ENCODE measurements at regions not wholly inside any gene's neighbourhood (a gene's known extent, or its start where the extent isn't known, plus 50 kb on each side); places are given as distances from the start of the nearest gene placed in this dataset.
"Not testable (repeated sequence)": the region's sequence is repeated elsewhere in the genome, so short reads cannot be mapped to it uniquely, and the experiment has no call there.

DNA sequence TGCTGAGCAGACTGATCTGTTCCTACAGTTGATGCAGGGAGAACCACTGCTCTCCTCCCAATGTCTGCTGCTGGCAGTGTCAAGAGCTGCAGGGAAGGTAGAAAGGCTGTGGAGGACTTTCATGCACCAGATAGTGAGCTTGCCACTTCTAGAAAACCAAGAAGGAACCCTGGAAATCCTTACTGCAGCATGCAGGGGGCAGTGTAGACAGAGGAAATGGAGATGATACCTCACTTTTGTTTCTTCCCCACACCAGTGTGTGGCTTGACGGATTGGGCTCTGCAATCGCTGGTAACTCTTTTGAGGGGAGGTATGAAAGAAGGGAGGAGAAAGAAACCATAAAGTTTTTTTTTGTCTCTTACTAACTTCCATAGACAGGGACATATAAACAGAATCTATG is 480.7 kb downstream of the DMAC1 start:
- Mint-ChIP-seq H3K36me3 (ENCODE audit: low read depth) (no peaks in the 10 kb centered on the region), H3K27ac (no peak overlapping the region), H3K9me3 (no peaks in the 10 kb centered on the region), H3K27me3 (ENCODE audit: low read depth) (peaks cover 6% of the 10 kb centered on the region), H3K4me3 (no peak overlapping the region), H3K4me1 (ENCODE audit: low read depth) (no peaks in the 10 kb centered on the region)
- intact Hi-C loops (cut with micrococcal nuclease), result no loop called here
- CTCF ChIA-PET, result interaction anchor here (0.6 to 0.7 kb wide), 2 partner anchors 19 to 30 kb away, joined by 3 read pairs; no protein-coding TSS in a partner anchor
- DNase-seq, result no peak

- H3K27ac Mint-ChIP-seq, result no peak overlapping the region
- CTCF ChIA-PET, result no interaction called here
- no peak overlapping the region for H3K4me3 Mint-ChIP-seq
- no peak for DNase-seq
- H3K36me3 Mint-ChIP-seq (ENCODE audit: low read depth), result peaks cover 7% of the 10 kb centered on the region
- peaks cover 13% of the 10 kb centered on the region for H3K9me3 Mint-ChIP-seq
- intact Hi-C loops (cut with micrococcal nuclease), result no loop called here
- H3K27me3 Mint-ChIP-seq (ENCODE audit: low read depth), result peaks cover 6% of the 10 kb centered on the region
- no peaks in the 10 kb centered on the region for H3K4me1 Mint-ChIP-seq (ENCODE audit: low read depth)
Observed at GRCh38 chr9:7316967-7317366, 482.6 kb downstream of the DMAC1 start.

- Mint-ChIP-seq H3K27me3 (ENCODE audit: low read depth) (peaks cover 6% of the 10 kb centered on the region), H3K4me1 (ENCODE audit: low read depth) (no peaks in the 10 kb centered on the region), H3K27ac (no peak overlapping the region), H3K9me3 (peaks cover 14% of the 10 kb centered on the region), H3K4me3 (no peak overlapping the region), H3K36me3 (ENCODE audit: low read depth) (peaks cover 7% of the 10 kb centered on the region)
- no peak for DNase-seq
- CTCF ChIA-PET, result no interaction called here
- intact Hi-C loops (cut with micrococcal nuclease), result no loop called here
Observed at GRCh38 chr9:7316166-7316795, 483.3 kb downstream of the DMAC1 start.

DNA sequence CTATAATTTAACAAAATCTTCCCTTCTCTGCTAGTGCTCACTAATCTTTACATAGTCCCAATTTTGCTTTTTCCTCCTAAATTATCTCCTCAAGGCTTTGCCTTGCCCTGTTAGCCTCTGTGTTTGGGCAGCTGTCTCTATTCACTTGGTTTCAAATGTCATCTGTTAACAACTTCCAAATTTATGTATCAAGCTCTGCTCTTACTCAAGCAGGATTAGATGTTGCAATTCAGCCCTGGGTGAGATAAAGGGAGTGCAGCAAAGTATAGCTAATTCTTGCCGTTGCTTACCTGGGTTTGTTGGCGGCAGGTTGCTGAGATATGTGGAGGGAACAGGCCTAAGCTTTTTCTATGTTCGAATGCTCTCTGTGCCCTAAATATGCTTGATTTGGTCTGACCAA is 483.8 kb downstream of the DMAC1 start:
- Mint-ChIP-seq H3K27me3 (ENCODE audit: low read depth) (peaks cover 6% of the 10 kb centered on the region), H3K27ac (no peak overlapping the region), H3K4me1 (ENCODE audit: low read depth) (no peaks in the 10 kb centered on the region), H3K4me3 (no peak overlapping the region), H3K9me3 (peaks cover 19% of the 10 kb centered on the region), H3K36me3 (ENCODE audit: low read depth) (peaks cover 7% of the 10 kb centered on the region)
- no peak for DNase-seq
- CTCF ChIA-PET, result no interaction called here
- intact Hi-C loops (cut with micrococcal nuclease), result no loop called here

DNA sequence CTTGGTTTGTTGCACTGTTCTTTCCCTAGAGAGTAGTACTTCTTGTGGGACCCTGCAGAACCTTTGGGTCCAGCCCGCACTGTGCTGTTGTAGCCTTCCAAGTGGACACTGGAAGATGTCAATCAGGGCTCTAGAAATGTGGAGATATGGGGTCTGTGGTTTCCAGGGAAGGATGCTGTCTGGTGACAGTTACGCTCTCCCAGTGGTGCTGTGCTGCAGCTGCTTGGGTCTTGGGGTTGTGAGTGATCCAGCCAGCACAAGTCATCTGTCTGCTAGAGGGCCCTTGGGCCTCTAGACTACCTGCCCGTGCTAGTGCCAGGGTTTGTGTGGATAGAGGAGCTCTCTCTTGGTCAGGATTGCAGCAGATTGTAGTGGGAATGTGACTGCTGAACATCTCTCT is 484.5 kb downstream of the DMAC1 start:
- Mint-ChIP-seq H3K9me3 (peaks cover 25% of the 10 kb centered on the region), H3K27me3 (ENCODE audit: low read depth) (peaks cover 6% of the 10 kb centered on the region), H3K36me3 (ENCODE audit: low read depth) (peaks cover 7% of the 10 kb centered on the region), H3K4me1 (ENCODE audit: low read depth) (no peaks in the 10 kb centered on the region), H3K4me3 (no peak overlapping the region), H3K27ac (no peak overlapping the region)
- intact Hi-C loops (cut with micrococcal nuclease), result no loop called here
- CTCF ChIA-PET, result no interaction called here
- no peak for DNase-seq

- no peak for DNase-seq
- Mint-ChIP-seq H3K27me3 (ENCODE audit: low read depth) (peaks cover 6% of the 10 kb centered on the region), H3K4me1 (ENCODE audit: low read depth) (no peaks in the 10 kb centered on the region), H3K4me3 (no peak overlapping the region), H3K9me3 (peaks cover 40% of the 10 kb centered on the region), H3K36me3 (ENCODE audit: low read depth) (peaks cover 7% of the 10 kb centered on the region), H3K27ac (no peak overlapping the region)
- CTCF ChIA-PET, result no interaction called here
- intact Hi-C loops (cut with micrococcal nuclease), result no loop called here
Observed at GRCh38 chr9:7313389-7313788, 486.2 kb downstream of the DMAC1 start.

DNA sequence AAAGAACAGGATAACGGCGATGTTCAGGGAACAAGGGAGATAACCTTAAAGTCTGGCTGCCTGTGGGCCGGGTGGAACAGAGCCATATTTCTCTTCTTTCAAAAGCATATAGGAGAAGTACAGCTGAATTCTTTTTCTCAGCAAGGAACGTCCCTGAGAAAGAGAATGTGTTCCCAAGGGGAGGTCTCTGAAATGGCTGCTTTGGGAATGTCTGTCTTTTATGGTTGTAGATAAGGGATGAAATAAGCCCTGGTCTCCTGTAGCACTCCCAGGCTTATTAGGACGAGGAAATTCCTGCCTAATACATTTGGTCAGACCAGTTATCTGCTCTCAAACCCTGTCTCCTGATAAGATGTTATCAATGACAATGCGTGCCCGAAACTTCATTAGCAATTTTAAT is 490.5 kb downstream of the DMAC1 start:
- CTCF ChIA-PET; DNase-seq; H3K27ac Mint-ChIP-seq; H3K4me1 Mint-ChIP-seq (ENCODE audit: low read depth); H3K4me3 Mint-ChIP-seq; intact Hi-C loops (cut with micrococcal nuclease); H3K27me3 Mint-ChIP-seq (ENCODE audit: low read depth); H3K36me3 Mint-ChIP-seq (ENCODE audit: low read depth): not testable (repeated sequence)
- H3K9me3 Mint-ChIP-seq, result peaks cover 45% of the 10 kb centered on the region

DNA sequence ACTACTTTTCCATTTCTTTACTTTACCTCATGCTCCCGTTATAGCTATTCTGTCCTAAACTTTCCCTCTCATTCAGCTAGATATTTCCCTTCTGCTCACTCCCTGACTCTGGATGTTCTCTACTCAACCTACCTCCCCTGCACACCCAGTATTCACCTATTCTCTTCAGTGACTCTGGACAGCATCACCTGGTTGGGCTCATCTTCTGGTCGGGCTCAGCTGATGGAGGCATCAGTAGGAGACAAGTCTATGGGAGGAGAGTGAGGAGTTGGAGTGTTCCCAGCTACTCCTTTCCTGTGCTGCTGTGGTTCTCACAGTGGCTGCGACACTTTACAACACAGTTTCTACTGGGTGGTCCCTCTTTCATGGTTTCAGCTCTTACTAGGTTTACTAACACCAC is 493.9 kb downstream of the DMAC1 start:
- Mint-ChIP-seq H3K27ac (no peak overlapping the region), H3K4me1 (ENCODE audit: low read depth) (no peaks in the 10 kb centered on the region), H3K4me3 (no peak overlapping the region), H3K9me3 (peaks cover 26% of the 10 kb centered on the region), H3K27me3 (ENCODE audit: low read depth) (peaks cover 11% of the 10 kb centered on the region), H3K36me3 (ENCODE audit: low read depth) (no peaks in the 10 kb centered on the region)
- DNase-seq, result no peak
- CTCF ChIA-PET, result no interaction called here
- intact Hi-C loops (cut with micrococcal nuclease), result no loop called here

DNA sequence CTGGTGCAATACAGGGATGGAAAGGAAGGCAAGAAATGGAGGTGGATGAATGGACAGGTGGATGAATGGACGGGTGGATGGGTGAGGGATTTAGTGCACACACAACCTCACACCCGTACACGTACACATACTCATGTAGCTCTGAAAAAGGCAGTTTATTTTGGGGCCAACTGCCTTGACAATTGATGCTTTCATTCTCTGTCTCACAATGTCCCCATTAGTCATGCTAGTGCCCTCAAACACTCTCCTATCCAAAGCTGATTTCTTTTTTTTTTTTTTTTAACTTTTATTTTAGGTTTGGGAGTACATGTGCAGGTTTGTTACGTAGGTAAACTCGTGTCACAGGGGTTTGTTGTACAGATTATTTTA is 495.0 kb downstream of the DMAC1 start:
- H3K4me1 Mint-ChIP-seq (ENCODE audit: low read depth), result no peaks in the 10 kb centered on the region
- intact Hi-C loops (cut with micrococcal nuclease), result no loop called here
- H3K9me3 Mint-ChIP-seq, result peaks cover 15% of the 10 kb centered on the region
- no peak overlapping the region for H3K27ac Mint-ChIP-seq
- DNase-seq, result no peak
- peaks cover 11% of the 10 kb centered on the region for H3K27me3 Mint-ChIP-seq (ENCODE audit: low read depth)
- no peaks in the 10 kb centered on the region for H3K36me3 Mint-ChIP-seq (ENCODE audit: low read depth)
- no peak overlapping the region for H3K4me3 Mint-ChIP-seq
- CTCF ChIA-PET, result no interaction called here

DNA sequence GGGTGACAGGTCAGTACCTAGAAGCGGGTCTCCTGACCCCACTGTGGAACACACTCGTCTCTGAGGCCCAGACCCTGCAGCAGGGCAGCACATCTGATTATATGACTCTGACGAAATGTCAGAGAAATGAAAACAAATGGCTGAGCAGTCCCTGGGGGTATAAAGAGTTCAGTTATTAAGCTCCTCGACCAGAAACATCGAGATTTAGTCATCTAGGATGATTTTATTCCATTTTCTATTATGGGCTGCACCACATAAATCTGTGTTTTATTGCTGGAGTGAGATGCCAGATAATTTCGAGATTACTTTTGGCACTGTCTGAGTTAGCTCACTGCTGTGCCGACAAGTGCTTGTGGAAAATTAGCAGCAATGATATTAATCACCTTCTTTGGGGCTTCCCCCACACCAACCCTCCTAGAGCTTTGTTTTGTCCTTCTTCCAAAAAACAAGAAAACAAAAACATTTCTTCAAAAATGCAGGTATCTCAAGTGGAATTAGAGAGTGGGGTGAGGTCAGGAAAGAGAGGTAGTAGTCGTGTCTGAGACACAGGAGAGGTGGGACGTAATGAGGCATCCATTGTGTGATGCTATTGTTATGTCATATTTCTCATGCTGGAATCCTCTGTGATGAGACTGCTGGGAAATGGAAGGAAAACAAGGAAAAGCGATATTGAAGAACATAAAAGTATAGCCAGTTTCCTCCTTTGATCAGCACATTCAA is 495.5 kb downstream of the DMAC1 start:
- peaks cover 11% of the 10 kb centered on the region for H3K27me3 Mint-ChIP-seq (ENCODE audit: low read depth)
- intact Hi-C loops (cut with micrococcal nuclease), result no loop called here
- no peak for DNase-seq
- no peak overlapping the region for H3K27ac Mint-ChIP-seq
- peaks cover 10% of the 10 kb centered on the region for H3K9me3 Mint-ChIP-seq
- no peaks in the 10 kb centered on the region for H3K4me1 Mint-ChIP-seq (ENCODE audit: low read depth)
- H3K36me3 Mint-ChIP-seq (ENCODE audit: low read depth), result no peaks in the 10 kb centered on the region
- CTCF ChIA-PET, result no interaction called here
- H3K4me3 Mint-ChIP-seq, result no peak overlapping the region

DNA sequence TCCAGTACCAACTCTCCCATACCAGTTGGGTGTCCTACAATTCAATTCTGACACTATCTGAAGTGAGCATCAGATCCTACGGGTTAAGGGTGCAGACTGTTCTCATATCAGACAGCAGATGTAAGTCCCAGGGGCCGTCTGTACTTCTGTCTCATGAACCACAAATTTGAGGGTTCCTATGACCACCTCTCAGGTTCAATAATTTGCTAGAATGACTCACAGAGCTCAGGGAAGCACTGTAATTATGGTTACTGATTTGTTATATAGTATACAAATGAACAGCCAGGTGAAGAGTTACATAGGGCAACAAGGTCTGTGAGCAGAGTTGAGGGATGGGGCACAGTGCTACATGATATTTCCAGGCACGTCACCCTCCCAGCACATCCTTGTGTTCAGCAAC is 499.1 kb downstream of the DMAC1 start:
- Mint-ChIP-seq H3K9me3 (no peaks in the 10 kb centered on the region), H3K36me3 (ENCODE audit: low read depth) (no peaks in the 10 kb centered on the region), H3K27ac (no peak overlapping the region), H3K4me3 (no peak overlapping the region), H3K27me3 (ENCODE audit: low read depth) (peaks cover 9% of the 10 kb centered on the region), H3K4me1 (ENCODE audit: low read depth) (peaks cover 13% of the 10 kb centered on the region)
- DNase-seq, result no peak
- CTCF ChIA-PET, result no interaction called here
- intact Hi-C loops (cut with micrococcal nuclease), result no loop called here

GRCh38 chr9:7298123-7298522 is 501.5 kb downstream of the DMAC1 start:
- no peaks in the 10 kb centered on the region for H3K36me3 Mint-ChIP-seq (ENCODE audit: low read depth)
- H3K4me3 Mint-ChIP-seq, result no peak overlapping the region
- CTCF ChIA-PET, result no interaction called here
- no peaks in the 10 kb centered on the region for H3K9me3 Mint-ChIP-seq
- intact Hi-C loops (cut with micrococcal nuclease), result loop anchor here (1.0 to 5.0 kb wide), 4 partner anchors 14 to 679 kb away; partner anchors contain the start of gene KDM4C
- H3K4me1 Mint-ChIP-seq (ENCODE audit: low read depth), result peaks cover 13% of the 10 kb centered on the region
- H3K27me3 Mint-ChIP-seq (ENCODE audit: low read depth), result peaks cover 7% of the 10 kb centered on the region
- H3K27ac Mint-ChIP-seq, result no peak overlapping the region
- DNase-seq, result peak; percentile 56

GRCh38 chr9:7297521-7297920 is 502.1 kb downstream of the DMAC1 start:
- Mint-ChIP-seq H3K4me1 (ENCODE audit: low read depth) (peaks cover 13% of the 10 kb centered on the region), H3K4me3 (no peak overlapping the region), H3K27ac (no peak overlapping the region), H3K27me3 (ENCODE audit: low read depth) (peaks cover 6% of the 10 kb centered on the region), H3K9me3 (no peaks in the 10 kb centered on the region), H3K36me3 (ENCODE audit: low read depth) (no peaks in the 10 kb centered on the region)
- CTCF ChIA-PET, result no interaction called here
- intact Hi-C loops (cut with micrococcal nuclease), result loop anchor here (5.0 kb wide), 2 partner anchors 540 to 680 kb away; partner anchors contain the start of gene KDM4C
- DNase-seq, result no peak
